HG02870 (cell line): ENCODE measurements at regions not wholly inside any gene's neighbourhood (a gene's known extent, or its start where the extent isn't known, plus 50 kb on each side); places are given as distances from the start of the nearest gene placed in this dataset.
"Not testable (repeated sequence)": the region's sequence is repeated elsewhere in the genome, so short reads cannot be mapped to it uniquely, and the experiment has no call there.

Experiments
- ATAC-seq: cut with Tn5 transposase; IDR thresholded peaks from one replicate; pipeline ENCODE4 v1.9.1; 2021; ENCODE audit warnings: mild to moderate bottlenecking, moderate library complexity; ENCODE audit not compliant: unreplicated experiment

- ATAC-seq, result no peak
Observed at GRCh38 chr14:71552809-71553208, 379.4 kb upstream of the RGS6 start.

GRCh38 chr14:71553779-71554178, 378.4 kb upstream of the RGS6 start:
- ATAC-seq, result no peak

- no peak for ATAC-seq
Observed at GRCh38 chr14:71554323-71554722, 377.9 kb upstream of the RGS6 start.

GRCh38 chr14:71554959-71555612, 377.1 kb upstream of the RGS6 start:
- peak; percentile 21 for ATAC-seq

- ATAC-seq, result peak; percentile 86
Observed at GRCh38 chr14:71555654-71556559, 376.3 kb upstream of the RGS6 start.

- ATAC-seq, result no peak
Observed at GRCh38 chr14:71556730-71557129, 375.5 kb upstream of the RGS6 start.

- no peak for ATAC-seq
Observed at GRCh38 chr14:71557351-71557750, 374.9 kb upstream of the RGS6 start.

- not testable (repeated sequence) for ATAC-seq
Observed at GRCh38 chr14:71558943-71559342, 373.3 kb upstream of the RGS6 start.

GRCh38 chr14:71560751-71561150, 371.5 kb upstream of the RGS6 start:
- no peak for ATAC-seq

- ATAC-seq, result peak; percentile 44
Observed at GRCh38 chr14:71563492-71564153, 368.6 kb upstream of the RGS6 start.

GRCh38 chr14:71566276-71566675, 366.0 kb upstream of the RGS6 start:
- ATAC-seq, result no peak

GRCh38 chr14:71567499-71568133, 364.6 kb upstream of the RGS6 start:
- not testable (repeated sequence) for ATAC-seq

- ATAC-seq, result no peak
Observed at GRCh38 chr14:71574976-71575375, 357.3 kb upstream of the RGS6 start.

- ATAC-seq, result no peak
Observed at GRCh38 chr14:71576472-71576871, 355.8 kb upstream of the RGS6 start.

- no peak for ATAC-seq
Observed at GRCh38 chr14:71579331-71579730, 352.9 kb upstream of the RGS6 start.

- ATAC-seq, result no peak
Observed at GRCh38 chr14:71582705-71583104, 349.5 kb upstream of the RGS6 start.

GRCh38 chr14:71583194-71583593, 349.0 kb upstream of the RGS6 start:
- no peak for ATAC-seq

- no peak for ATAC-seq
Observed at GRCh38 chr14:71583705-71584104, 348.5 kb upstream of the RGS6 start.

GRCh38 chr14:71585361-71585760, 346.9 kb upstream of the RGS6 start:
- no peak for ATAC-seq

- ATAC-seq, result no peak
Observed at GRCh38 chr14:71586131-71586897, 345.9 kb upstream of the RGS6 start.
